CD14-positive monocyte (primary cell): ENCODE measurements at regions not wholly inside any gene's neighbourhood (a gene's known extent, or its start where the extent isn't known, plus 50 kb on each side); places are given as distances from the start of the nearest gene placed in this dataset.
"Not testable (repeated sequence)": the region's sequence is repeated elsewhere in the genome, so short reads cannot be mapped to it uniquely, and the experiment has no call there.

Experiments used
- DNase-seq, 3 donors: peaks; one replicate each; pipeline ENCODE4 v3.0.0-alpha.2; 2011 to 2022
- H2AFZ ChIP-seq: 2 replicates; pipeline ENCODE4 v1.6.0; 2012; ENCODE audit warnings: mild to moderate bottlenecking, low read depth, low read length, inconsistent platforms; ENCODE audit not compliant: insufficient read depth, poor library complexity, severe bottlenecking
- H3K27ac ChIP-seq, 2 donors: 1 replicate in 1 of 2; 2 replicates in 1 of 2; pipeline ENCODE4 v1.5.1; 2012 to 2013; ENCODE audit warnings: low read length in 2 of 2, control low read depth in 1 of 2, inconsistent platforms in 1 of 2, low read depth in 1 of 2, mild to moderate bottlenecking in 1 of 2
- H3K27me3 ChIP-seq, 2 donors: one replicate each; pipeline versions ENCODE4 v1.6.0 to v1.6.1; 2011 to 2013; ENCODE audit warnings: low read length in 2 of 2; ENCODE audit not compliant: control insufficient read depth in 2 of 2, insufficient read depth in 2 of 2
- H3K36me3 ChIP-seq, 2 donors: replicated peaks in 1 of 2; 1 replicate in 1 of 2; 2 replicates in 1 of 2; pipeline versions ENCODE4 v1.5.1 to v1.6.1; 2012 to 2013; ENCODE audit warnings: low read length in 2 of 2, control low read depth in 1 of 2, inconsistent platforms in 1 of 2, mild to moderate bottlenecking in 1 of 2; ENCODE audit not compliant: insufficient read depth in 2 of 2, control insufficient read depth in 1 of 2
- H3K4me1 ChIP-seq, 2 donors: 1 replicate in 1 of 2; 2 replicates in 1 of 2; pipeline versions ENCODE4 v1.5.1 to v1.6.1; 2012 to 2013; ENCODE audit warnings: low read length in 2 of 2, control low read depth in 1 of 2, inconsistent platforms in 1 of 2, mild to moderate bottlenecking in 1 of 2, moderate library complexity in 1 of 2; ENCODE audit not compliant: insufficient read depth in 2 of 2, control insufficient read depth in 1 of 2
- H3K4me2 ChIP-seq: replicated peaks from 2 replicates; pipeline ENCODE3; 2012; ENCODE audit warnings: low read length, moderate library complexity, mild to moderate bottlenecking; ENCODE audit not compliant: poor library complexity, severe bottlenecking; ENCODE audit errors: extremely low read depth
- H3K4me3 ChIP-seq, 3 experiments: fragments of 200-600 bp in 1 of 3; sonication (generic) in 1 of 3; replicated peaks in 1 of 3; 1 replicate in 2 of 3; 2 replicates in 1 of 3; pipeline ENCODE4 v1.5.1; 2011 to 2013; ENCODE audit warnings: low read length in 3 of 3, mild to moderate bottlenecking in 3 of 3, control low read depth in 2 of 3, low read depth in 2 of 3, inconsistent platforms in 1 of 3, moderate library complexity in 1 of 3
- H3K79me2 ChIP-seq: 2 replicates; pipeline ENCODE4 v1.6.0; 2012; ENCODE audit warnings: mild to moderate bottlenecking, control low read depth, inconsistent platforms, low read length, moderate library complexity; ENCODE audit not compliant: insufficient read depth
- H3K9ac ChIP-seq: 2 replicates; pipeline ENCODE4 v1.6.0; 2017; ENCODE audit warnings: low read length, mild to moderate bottlenecking; ENCODE audit not compliant: insufficient read depth, poor library complexity, severe bottlenecking
- H3K9me3 ChIP-seq, 2 donors: replicated peaks in 1 of 2; 1 replicate in 1 of 2; 2 replicates in 1 of 2; pipeline versions ENCODE4 v1.5.1 to v1.6.1; 2012 to 2013; ENCODE audit warnings: low read length in 2 of 2, control low read depth in 1 of 2; ENCODE audit not compliant: control insufficient read depth in 1 of 2, insufficient read depth in 1 of 2
- H4K20me1 ChIP-seq: 2 replicates; pipeline ENCODE4 v1.6.0; 2012; ENCODE audit warnings: mild to moderate bottlenecking, low read length, control low read depth, moderate library complexity; ENCODE audit not compliant: insufficient read depth
- H3K27ac Mint-ChIP-seq, 7 donors: one replicate each; pipeline ENCODE4 v1.8.0; 2020; ENCODE audit warnings: mild to moderate bottlenecking in 7 of 7, mixed read lengths in 7 of 7, moderate library complexity in 6 of 7, inconsistent platforms in 2 of 7
- H3K27me3 Mint-ChIP-seq, 3 donors: one replicate each; pipeline ENCODE4 v1.8.0; 2021 to 2022; ENCODE audit warnings: low read depth in 3 of 3, mild to moderate bottlenecking in 3 of 3, mixed read lengths in 3 of 3, moderate library complexity in 3 of 3, inconsistent platforms in 1 of 3
- H3K36me3 Mint-ChIP-seq, 2 donors: one replicate each; pipeline ENCODE4 v1.8.0; 2020; ENCODE audit warnings: mixed read lengths in 2 of 2, inconsistent platforms in 1 of 2, mild to moderate bottlenecking in 1 of 2
- H3K4me1 Mint-ChIP-seq: one replicate; pipeline ENCODE4 v1.8.0; 2020; ENCODE audit warnings: mild to moderate bottlenecking, mixed read lengths
- H3K4me3 Mint-ChIP-seq, 2 donors: one replicate each; pipeline ENCODE4 v1.8.0; 2020; ENCODE audit warnings: mild to moderate bottlenecking in 2 of 2, mixed read lengths in 2 of 2, moderate library complexity in 1 of 2
- H3K9me3 Mint-ChIP-seq, 7 donors: one replicate each; pipeline ENCODE4 v1.8.0; 2020 to 2022; ENCODE audit warnings: mixed read lengths in 7 of 7, mild to moderate bottlenecking in 6 of 7, moderate library complexity in 6 of 7, inconsistent platforms in 2 of 7
- CTCF ChIP-seq: fragments of 200-600 bp; IDR thresholded peaks from one replicate; pipeline ENCODE4 v1.8.0; 2022; ENCODE audit warnings: antibody characterized with exemption, mild to moderate bottlenecking
- WGBS: methylation state at CpG from one replicate; pipeline ENCODE4 v1.1.5; 2013; ENCODE audit warnings: missing lambda C conversion rate; ENCODE audit not compliant: insufficient coverage; 5-methylcytosine and 5-hydroxymethylcytosine counted together
- intact Hi-C, 2 donors: fragments of 100-400 bp; cut with micrococcal nuclease; formaldehyde crosslinking; loops; one replicate each; pipeline versions ENCODE4 v1.15.0 to v1.15.1; 2023

- no peaks in the 10 kb centered on the region for H3K27me3 ChIP-seq
- TF ChIP-seq CTCF: no peak
- no peak overlapping the region for H3K27ac ChIP-seq
- no peak overlapping the region for H2AFZ ChIP-seq
- Mint-ChIP-seq H3K36me3 (no peaks in the 10 kb centered on the region), H3K27me3 (no peaks in the 10 kb centered on the region), H3K4me1 (no peaks in the 10 kb centered on the region), H3K27ac (no peak overlapping the region), H3K9me3 (peaks cover 0 to 10% (median 4%) of the 10 kb centered on the region in 7 donors), H3K4me3 (no peak overlapping the region)
- H3K9me3 ChIP-seq: peaks cover 0 to 4% of the 10 kb centered on the region in 2 donors
- no peak overlapping the region for H3K4me3 ChIP-seq
- H3K9ac ChIP-seq: no peak overlapping the region
- H3K79me2 ChIP-seq: no peaks in the 10 kb centered on the region
- 80% methylated on average over 4 of the region's 7 CpGs for WGBS
- H3K36me3 ChIP-seq: no peaks in the 10 kb centered on the region
- H3K4me1 ChIP-seq: no peaks in the 10 kb centered on the region
- no peaks in the 10 kb centered on the region for H4K20me1 ChIP-seq
- intact Hi-C loops: no loop called here
- no peak overlapping the region for H3K4me2 ChIP-seq
- DNase-seq: no peak
Observed at GRCh38 chr10:57891201-57892006, 376.3 kb downstream of the IPMK start.

GRCh38 chr10:57890691-57891090 is 377.0 kb downstream of the IPMK start:
- H3K36me3 ChIP-seq: no peaks in the 10 kb centered on the region
- H3K36me3 Mint-ChIP-seq: no peaks in the 10 kb centered on the region

GRCh38 chr10:57885618-57885968 is 382.1 kb downstream of the IPMK start:
- not testable (repeated sequence) for H3K4me3 Mint-ChIP-seq

More at GRCh38 chr10:57890691-57891090, 377.0 kb downstream of the IPMK start:
- no peaks in the 10 kb centered on the region for H3K79me2 ChIP-seq
- intact Hi-C loops: no loop called here
- no CpG with 5 or more reads among the region's 5 CpGs for WGBS
- peaks cover 0 to 4% of the 10 kb centered on the region in 2 donors for H3K9me3 ChIP-seq
- H4K20me1 ChIP-seq: no peaks in the 10 kb centered on the region
- H2AFZ ChIP-seq: no peak overlapping the region
- no peak overlapping the region for H3K4me2 ChIP-seq
- DNase-seq: no peak
- H3K27ac ChIP-seq: no peak overlapping the region
- no peak overlapping the region for H3K4me3 ChIP-seq
- no peak overlapping the region for H3K9ac ChIP-seq
- TF ChIP-seq CTCF: no peak
- no peaks in the 10 kb centered on the region for H3K27me3 ChIP-seq
- H3K27ac Mint-ChIP-seq: no peak overlapping the region
- peaks cover 0 to 10% (median 4%) of the 10 kb centered on the region in 7 donors for H3K9me3 Mint-ChIP-seq
- no peaks in the 10 kb centered on the region for H3K27me3 Mint-ChIP-seq
- no peak overlapping the region for H3K4me3 Mint-ChIP-seq
- no peaks in the 10 kb centered on the region for H3K4me1 Mint-ChIP-seq
- H3K4me1 ChIP-seq: no peaks in the 10 kb centered on the region

More at GRCh38 chr10:57885618-57885968, 382.1 kb downstream of the IPMK start:
- intact Hi-C loops, H3K4me1 ChIP-seq, H3K27ac Mint-ChIP-seq, H3K9ac ChIP-seq, H3K9me3 ChIP-seq, H3K4me1 Mint-ChIP-seq, H3K79me2 ChIP-seq, H3K36me3 Mint-ChIP-seq, DNase-seq, H3K27me3 ChIP-seq, H3K27me3 Mint-ChIP-seq, H3K27ac ChIP-seq, H3K36me3 ChIP-seq, H3K4me2 ChIP-seq, H4K20me1 ChIP-seq, H3K4me3 ChIP-seq, H2AFZ ChIP-seq: not testable (repeated sequence)
- peaks cover 2 to 10% (median 2%) of the 10 kb centered on the region in 7 donors for H3K9me3 Mint-ChIP-seq
- WGBS: 92% methylated on average over 4 of the region's 5 CpGs
